ENCODE measurements at regions not wholly inside any gene's neighbourhood (a gene's known extent, or its start where the extent isn't known, plus 50 kb on each side); places are given as distances from the start of the nearest gene placed in this dataset.

DNA sequence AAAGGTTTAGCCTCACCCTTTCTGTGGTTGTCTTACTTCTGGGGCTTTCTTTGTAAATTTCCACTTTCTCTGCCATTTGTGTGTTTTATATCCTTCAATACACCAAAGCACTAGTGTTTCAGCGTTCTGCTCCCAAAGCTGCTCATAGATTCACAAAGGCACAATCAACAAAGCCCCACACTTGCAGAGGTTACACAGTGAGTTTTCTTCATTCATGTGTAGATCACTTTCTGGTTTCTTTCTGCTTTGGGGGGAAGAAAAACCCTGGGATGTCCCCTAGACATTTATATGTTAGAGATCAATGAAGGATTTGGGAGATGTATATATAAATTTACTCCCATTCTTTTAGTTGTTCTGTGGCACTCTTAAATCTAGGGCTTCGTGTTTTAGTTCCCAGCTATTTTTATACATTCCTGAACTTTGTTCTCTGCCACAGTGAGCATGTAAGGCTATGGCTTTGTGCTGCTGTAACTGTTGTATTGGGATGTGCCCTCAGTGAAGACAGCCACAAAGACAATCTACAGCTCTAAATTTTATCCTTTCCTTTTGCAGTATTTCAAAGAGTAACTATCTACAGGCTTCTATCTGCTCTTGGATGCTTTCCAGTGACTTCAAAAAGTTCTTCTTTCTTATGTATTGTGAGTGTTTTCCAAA, 636.5 kb downstream of the ZBBX start:
- TF ChIP-seq, protein P1, sequence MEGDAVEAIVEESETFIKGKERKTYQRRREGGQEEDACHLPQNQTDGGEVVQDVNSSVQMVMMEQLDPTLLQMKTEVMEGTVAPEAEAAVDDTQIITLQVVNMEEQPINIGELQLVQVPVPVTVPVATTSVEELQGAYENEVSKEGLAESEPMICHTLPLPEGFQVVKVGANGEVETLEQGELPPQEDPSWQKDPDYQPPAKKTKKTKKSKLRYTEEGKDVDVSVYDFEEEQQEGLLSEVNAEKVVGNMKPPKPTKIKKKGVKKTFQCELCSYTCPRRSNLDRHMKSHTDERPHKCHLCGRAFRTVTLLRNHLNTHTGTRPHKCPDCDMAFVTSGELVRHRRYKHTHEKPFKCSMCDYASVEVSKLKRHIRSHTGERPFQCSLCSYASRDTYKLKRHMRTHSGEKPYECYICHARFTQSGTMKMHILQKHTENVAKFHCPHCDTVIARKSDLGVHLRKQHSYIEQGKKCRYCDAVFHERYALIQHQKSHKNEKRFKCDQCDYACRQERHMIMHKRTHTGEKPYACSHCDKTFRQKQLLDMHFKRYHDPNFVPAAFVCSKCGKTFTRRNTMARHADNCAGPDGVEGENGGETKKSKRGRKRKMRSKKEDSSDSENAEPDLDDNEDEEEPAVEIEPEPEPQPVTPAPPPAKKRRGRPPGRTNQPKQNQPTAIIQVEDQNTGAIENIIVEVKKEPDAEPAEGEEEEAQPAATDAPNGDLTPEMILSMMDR (IDR thresholded peaks at IDR 0.05; ENCODE audit: poor library complexity, severe bottlenecking) = no peak
- TF ChIP-seq, protein P2, sequence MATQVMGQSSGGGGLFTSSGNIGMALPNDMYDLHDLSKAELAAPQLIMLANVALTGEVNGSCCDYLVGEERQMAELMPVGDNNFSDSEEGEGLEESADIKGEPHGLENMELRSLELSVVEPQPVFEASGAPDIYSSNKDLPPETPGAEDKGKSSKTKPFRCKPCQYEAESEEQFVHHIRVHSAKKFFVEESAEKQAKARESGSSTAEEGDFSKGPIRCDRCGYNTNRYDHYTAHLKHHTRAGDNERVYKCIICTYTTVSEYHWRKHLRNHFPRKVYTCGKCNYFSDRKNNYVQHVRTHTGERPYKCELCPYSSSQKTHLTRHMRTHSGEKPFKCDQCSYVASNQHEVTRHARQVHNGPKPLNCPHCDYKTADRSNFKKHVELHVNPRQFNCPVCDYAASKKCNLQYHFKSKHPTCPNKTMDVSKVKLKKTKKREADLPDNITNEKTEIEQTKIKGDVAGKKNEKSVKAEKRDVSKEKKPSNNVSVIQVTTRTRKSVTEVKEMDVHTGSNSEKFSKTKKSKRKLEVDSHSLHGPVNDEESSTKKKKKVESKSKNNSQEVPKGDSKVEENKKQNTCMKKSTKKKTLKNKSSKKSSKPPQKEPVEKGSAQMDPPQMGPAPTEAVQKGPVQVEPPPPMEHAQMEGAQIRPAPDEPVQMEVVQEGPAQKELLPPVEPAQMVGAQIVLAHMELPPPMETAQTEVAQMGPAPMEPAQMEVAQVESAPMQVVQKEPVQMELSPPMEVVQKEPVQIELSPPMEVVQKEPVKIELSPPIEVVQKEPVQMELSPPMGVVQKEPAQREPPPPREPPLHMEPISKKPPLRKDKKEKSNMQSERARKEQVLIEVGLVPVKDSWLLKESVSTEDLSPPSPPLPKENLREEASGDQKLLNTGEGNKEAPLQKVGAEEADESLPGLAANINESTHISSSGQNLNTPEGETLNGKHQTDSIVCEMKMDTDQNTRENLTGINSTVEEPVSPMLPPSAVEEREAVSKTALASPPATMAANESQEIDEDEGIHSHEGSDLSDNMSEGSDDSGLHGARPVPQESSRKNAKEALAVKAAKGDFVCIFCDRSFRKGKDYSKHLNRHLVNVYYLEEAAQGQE (IDR thresholded peaks at IDR 0.05; ENCODE audit: borderline replicate concordance) = no peak

All from neural cell (in vitro differentiated cells).